ENCODE measurements at regions not wholly inside any gene's neighbourhood (a gene's known extent, or its start where the extent isn't known, plus 50 kb on each side); places are given as distances from the start of the nearest gene placed in this dataset.

DNA sequence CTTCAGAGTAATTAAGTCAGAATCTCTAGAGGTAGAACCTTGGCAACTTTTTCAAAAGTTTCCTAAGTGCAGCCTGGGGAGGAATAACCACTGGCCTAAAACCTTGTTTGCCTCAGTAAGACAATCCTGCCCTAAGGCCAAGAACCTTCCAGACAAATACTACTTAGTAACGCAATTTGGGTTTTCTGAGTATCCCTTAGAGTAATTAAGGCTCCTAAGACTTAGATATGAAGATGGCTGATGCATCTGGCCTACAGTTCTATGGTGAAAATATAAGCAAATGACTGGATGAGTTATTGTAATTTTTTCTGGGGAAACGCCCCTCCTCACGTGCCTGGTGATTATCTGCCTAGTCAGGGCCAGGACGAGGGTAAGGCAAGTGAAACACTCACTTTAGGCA lies 95.7 kb upstream of the DLX2 start:
- TF ChIP-seq CTCF (IDR thresholded peaks at IDR 0.05): no peak
- TF ChIP-seq EZH2 (IDR thresholded peaks at IDR 0.05; ENCODE audit: borderline replicate concordance, insufficient read depth, low read depth, low read length, poor library complexity, severe bottlenecking): no peak
